ENCODE measurements at regions not wholly inside any gene's neighbourhood (a gene's known extent, or its start where the extent isn't known, plus 50 kb on each side); places are given as distances from the start of the nearest gene placed in this dataset.

GRCh38 chr16:85423631-85424030, 189.5 kb upstream of the GSE1 start:
- Mint-ChIP-seq H3K4me3 (no peak overlapping the region), H3K36me3 (ENCODE audit: low read depth) (no peaks in the 10 kb centered on the region), H3K27me3 (ENCODE audit: insufficient read depth) (no peaks in the 10 kb centered on the region), H3K9me3 (no peaks in the 10 kb centered on the region), H3K4me1 (peaks cover 6% of the 10 kb centered on the region), H3K27ac (no peak overlapping the region)
- H3K27me3 ChIP-seq (ENCODE audit: control insufficient read depth, insufficient read depth, low read length, poor library complexity, severe bottlenecking), result no peaks in the 10 kb centered on the region
- no peak overlapping the region for H3K4me3 ChIP-seq (ENCODE audit: low read length)
- no peak overlapping the region for H3K27ac ChIP-seq (ENCODE audit: low read depth, low read length)
- H3K9ac ChIP-seq (ENCODE audit: extremely low read depth, low read length, poor library complexity, severe bottlenecking), result no peak overlapping the region
- H3K4me1 ChIP-seq (ENCODE audit: control insufficient read depth, insufficient read depth, low read length), result no peaks in the 10 kb centered on the region
- no peaks in the 10 kb centered on the region for H3K36me3 ChIP-seq (ENCODE audit: control insufficient read depth, insufficient read depth, low read length)
- WGBS, 2 experiments (ENCODE audit: insufficient coverage in 1 of 2, insufficient read length in 1 of 2), result 89 to 98% methylated on average over 5 to 11 of the region's 11 CpGs
- no peak for DNase-seq
- no peaks in the 10 kb centered on the region for H3K9me3 ChIP-seq (ENCODE audit: control insufficient read depth, low read length)
- TF ChIP-seq, protein P1, sequence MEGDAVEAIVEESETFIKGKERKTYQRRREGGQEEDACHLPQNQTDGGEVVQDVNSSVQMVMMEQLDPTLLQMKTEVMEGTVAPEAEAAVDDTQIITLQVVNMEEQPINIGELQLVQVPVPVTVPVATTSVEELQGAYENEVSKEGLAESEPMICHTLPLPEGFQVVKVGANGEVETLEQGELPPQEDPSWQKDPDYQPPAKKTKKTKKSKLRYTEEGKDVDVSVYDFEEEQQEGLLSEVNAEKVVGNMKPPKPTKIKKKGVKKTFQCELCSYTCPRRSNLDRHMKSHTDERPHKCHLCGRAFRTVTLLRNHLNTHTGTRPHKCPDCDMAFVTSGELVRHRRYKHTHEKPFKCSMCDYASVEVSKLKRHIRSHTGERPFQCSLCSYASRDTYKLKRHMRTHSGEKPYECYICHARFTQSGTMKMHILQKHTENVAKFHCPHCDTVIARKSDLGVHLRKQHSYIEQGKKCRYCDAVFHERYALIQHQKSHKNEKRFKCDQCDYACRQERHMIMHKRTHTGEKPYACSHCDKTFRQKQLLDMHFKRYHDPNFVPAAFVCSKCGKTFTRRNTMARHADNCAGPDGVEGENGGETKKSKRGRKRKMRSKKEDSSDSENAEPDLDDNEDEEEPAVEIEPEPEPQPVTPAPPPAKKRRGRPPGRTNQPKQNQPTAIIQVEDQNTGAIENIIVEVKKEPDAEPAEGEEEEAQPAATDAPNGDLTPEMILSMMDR (conservative IDR thresholded peaks at IDR 0.05), result no peak

- TF ChIP-seq, protein P1 (conservative IDR thresholded peaks at IDR 0.05), result no peak
- Histone ChIP-seq H3K4me3 (ENCODE audit: low read length) (no peak overlapping the region), H3K4me1 (ENCODE audit: control insufficient read depth, insufficient read depth, low read length) (no peaks in the 10 kb centered on the region), H3K27me3 (ENCODE audit: control insufficient read depth, insufficient read depth, low read length, poor library complexity, severe bottlenecking) (no peaks in the 10 kb centered on the region), H3K9me3 (ENCODE audit: control insufficient read depth, low read length) (no peaks in the 10 kb centered on the region), H3K9ac (ENCODE audit: extremely low read depth, low read length, poor library complexity, severe bottlenecking) (no peak overlapping the region), H3K27ac (ENCODE audit: low read depth, low read length) (peak overlapping the region; percentile 77), H3K36me3 (ENCODE audit: control insufficient read depth, insufficient read depth, low read length) (no peaks in the 10 kb centered on the region)
- H3K27ac Mint-ChIP-seq, result no peak overlapping the region
- no peak overlapping the region for H3K4me3 Mint-ChIP-seq
- peaks cover 6% of the 10 kb centered on the region for H3K4me1 Mint-ChIP-seq
- H3K36me3 Mint-ChIP-seq (ENCODE audit: low read depth), result no peaks in the 10 kb centered on the region
- WGBS, 2 experiments (ENCODE audit: insufficient coverage in 1 of 2, insufficient read length in 1 of 2), result 86 to 89% methylated on average over 19 to 35 of the region's 35 CpGs
- no peaks in the 10 kb centered on the region for H3K27me3 Mint-ChIP-seq (ENCODE audit: insufficient read depth)
- no peak for DNase-seq
- H3K9me3 Mint-ChIP-seq, result no peaks in the 10 kb centered on the region
Observed at GRCh38 chr16:85424260-85425073, 188.7 kb upstream of the GSE1 start.

DNA sequence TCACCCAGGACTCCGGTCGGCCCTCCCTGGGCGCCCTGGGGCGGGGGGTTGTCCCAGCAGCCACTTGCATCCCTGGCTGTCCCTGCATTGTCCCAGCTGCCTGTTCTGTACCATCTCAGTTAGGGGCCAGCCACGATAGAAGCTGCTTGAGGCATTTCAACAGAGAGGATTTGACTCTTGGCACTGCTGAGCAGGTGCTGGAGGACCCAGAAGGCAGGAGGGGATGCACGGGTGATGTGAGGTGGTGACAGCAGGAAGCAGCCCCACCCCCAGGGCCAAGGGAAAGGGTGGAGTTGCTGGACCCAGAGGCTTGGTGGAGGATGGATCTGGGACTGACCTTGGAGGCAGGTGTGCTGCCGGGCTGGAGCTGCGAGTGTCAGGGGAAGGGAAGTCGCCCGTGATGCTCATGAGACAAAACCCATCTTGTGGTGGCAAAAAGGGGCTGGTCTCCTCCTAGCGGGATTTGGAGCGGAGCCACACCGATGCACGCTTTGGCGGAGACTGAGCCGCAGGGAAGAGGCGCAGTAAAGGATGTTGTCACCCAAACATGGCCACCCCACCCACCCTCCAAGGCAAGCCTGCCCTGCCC, 188.0 kb upstream of the GSE1 start:
- Mint-ChIP-seq H3K4me3 (no peak overlapping the region), H3K27me3 (ENCODE audit: insufficient read depth) (no peaks in the 10 kb centered on the region), H3K36me3 (ENCODE audit: low read depth) (no peaks in the 10 kb centered on the region), H3K27ac (no peak overlapping the region), H3K9me3 (no peaks in the 10 kb centered on the region), H3K4me1 (peaks cover 6% of the 10 kb centered on the region)
- H3K4me3 ChIP-seq (ENCODE audit: low read length), result no peak overlapping the region
- no peaks in the 10 kb centered on the region for H3K36me3 ChIP-seq (ENCODE audit: control insufficient read depth, insufficient read depth, low read length)
- no peak overlapping the region for H3K9ac ChIP-seq (ENCODE audit: extremely low read depth, low read length, poor library complexity, severe bottlenecking)
- DNase-seq, result no peak
- TF ChIP-seq, protein P1 (conservative IDR thresholded peaks at IDR 0.05), result no peak
- no peaks in the 10 kb centered on the region for H3K9me3 ChIP-seq (ENCODE audit: control insufficient read depth, low read length)
- no peaks in the 10 kb centered on the region for H3K4me1 ChIP-seq (ENCODE audit: control insufficient read depth, insufficient read depth, low read length)
- 69 to 73% methylated on average over 16 to 17 of the region's 17 CpGs for WGBS, 2 experiments (ENCODE audit: insufficient coverage in 1 of 2, insufficient read length in 1 of 2)
- H3K27ac ChIP-seq (ENCODE audit: low read depth, low read length), result peak overlapping the region; percentile 77
- no peaks in the 10 kb centered on the region for H3K27me3 ChIP-seq (ENCODE audit: control insufficient read depth, insufficient read depth, low read length, poor library complexity, severe bottlenecking)

All from endodermal cell (in vitro differentiated cells).